Cerebellar cortex (tissue), 1 donor: ENCODE measurements at regions not wholly inside any gene's neighbourhood (a gene's known extent, or its start where the extent isn't known, plus 50 kb on each side); places are given as distances from the start of the nearest gene placed in this dataset.

ENCODE experiments used
- DNase-seq: peaks from one replicate; pipeline ENCODE4 v3.0.0-alpha.2; 2015; ENCODE audit warnings: low spot score

DNA sequence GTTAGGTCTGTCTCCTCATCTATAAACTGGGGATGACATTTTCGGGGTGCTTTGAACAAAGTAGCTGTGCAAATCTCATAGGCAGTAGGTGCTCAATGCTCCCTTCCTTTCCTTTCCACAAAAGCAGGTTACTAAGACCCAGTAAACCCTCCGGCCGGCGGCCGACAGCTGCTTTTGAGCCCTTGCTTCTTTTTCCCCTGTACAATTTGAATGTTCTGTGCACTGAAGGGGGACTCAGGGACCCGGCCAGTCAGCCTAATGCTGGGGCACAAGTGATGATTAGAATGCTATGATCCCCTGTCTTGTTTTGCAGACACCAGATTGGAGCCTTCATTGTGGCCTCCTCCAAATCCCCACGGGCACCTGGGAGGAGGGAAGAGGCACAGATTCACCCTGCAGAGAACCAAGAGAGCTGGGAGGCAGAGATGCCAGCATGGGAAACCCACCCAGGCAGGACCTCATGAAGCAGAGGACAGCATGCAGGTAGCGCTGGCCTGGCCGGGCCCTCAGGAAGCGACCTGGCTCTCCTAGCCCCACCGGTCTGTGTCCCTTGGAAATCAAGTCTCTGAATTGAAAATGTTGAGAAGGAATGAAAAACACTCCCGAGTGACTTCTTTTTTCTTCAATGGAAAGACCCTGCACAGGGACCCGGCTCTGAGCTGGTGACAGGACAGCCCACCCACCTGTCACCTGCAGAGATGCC lies 128.6 kb upstream of the HDAC4 start:
- no peak for DNase-seq

DNA sequence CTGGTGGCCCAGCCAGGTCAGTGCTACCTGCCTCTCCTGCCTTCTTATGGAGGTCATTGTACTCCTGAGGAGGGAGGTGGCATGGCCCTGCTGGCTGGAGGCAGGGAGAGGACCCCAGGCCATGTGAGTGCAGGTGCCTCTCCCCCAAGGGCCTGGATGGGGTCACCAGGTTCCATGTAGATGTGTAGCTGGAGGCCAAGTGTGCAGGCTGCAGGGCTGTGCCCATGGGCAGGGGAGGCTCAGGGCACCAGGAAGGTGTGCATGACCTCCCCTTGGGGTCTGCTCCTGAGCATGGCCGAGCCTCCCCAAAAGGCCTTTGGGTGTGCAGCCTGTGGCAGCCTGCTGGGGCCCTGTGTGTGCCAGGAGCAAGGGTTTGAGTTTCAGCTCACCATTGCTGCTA lies 128.1 kb upstream of the HDAC4 start:
- DNase-seq, result no peak

DNA sequence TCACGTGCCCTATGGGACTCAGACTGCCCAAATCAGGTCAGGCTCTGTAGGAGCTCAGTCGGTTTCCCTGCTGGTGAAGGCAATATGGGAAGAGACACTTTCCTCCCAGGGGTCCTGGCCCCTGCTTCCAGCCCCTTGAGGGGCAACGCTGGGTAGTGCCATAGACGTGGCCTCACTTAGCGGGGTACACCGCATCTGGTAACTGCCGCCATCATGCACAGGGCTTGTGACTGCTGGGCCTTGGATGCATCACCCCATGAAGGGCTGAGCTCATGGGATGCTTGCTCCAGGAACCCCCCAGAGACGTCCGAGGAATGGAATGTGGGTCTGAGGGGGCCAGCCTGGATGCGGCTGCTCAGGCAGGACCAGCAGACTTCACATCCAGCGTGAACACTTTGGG lies 127.3 kb upstream of the HDAC4 start:
- DNase-seq, result no peak

DNA sequence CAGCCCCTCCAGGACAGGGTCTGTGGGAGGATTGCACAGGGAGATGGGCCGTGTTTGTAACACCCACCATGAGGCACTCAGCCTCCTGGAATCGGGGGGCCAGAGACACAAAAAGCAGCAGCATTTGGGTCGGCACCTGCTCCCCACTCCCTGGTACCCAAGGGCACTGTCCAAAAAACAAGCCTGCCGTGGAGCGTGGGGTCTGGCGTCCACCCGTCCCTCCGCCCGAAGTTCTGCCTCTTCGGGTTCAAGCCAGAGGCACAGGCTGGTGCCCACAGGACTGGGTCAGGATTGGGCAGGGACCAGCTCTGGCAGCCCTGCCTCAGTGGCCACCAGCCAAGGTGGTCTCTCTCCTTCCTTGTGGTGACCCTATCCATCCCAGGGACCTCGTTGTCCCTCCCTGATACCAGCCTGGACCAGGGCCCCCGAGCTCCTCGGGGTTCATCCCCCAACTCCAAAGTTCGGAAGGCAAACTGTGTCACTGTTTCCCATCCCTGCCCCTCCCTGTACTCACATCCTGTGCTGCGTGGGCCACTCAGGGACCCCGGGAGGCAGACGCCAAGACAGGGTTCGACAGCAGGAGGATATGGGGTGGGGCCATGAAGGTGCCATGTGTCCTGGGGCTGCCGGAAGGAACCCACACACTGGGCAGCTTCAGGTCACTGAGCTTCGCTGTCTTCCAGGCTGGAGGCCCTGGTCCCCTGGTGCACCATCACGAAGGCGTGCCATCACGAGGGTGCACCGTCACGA lies 126.0 kb upstream of the HDAC4 start:
- no peak for DNase-seq

DNA sequence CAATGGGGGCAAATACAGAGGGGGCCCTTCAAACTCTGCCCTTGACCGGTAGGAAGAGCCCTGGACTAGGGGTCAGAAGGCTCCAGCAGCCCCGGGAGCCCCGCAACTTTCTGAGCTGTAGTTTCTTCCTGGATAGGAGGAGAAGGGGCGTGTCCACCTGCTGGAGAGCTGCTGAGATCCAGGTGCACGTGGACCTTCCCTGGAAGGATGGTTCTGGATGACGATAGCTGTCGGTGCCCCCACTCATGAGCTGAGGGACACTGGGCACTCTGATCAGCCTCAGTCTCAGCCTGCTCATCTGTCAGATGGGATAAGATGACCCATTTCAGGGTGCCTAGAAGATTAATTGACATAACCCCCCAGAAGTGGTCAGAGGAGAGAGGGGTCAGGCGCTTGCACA lies 125.2 kb upstream of the HDAC4 start:
- no peak for DNase-seq

DNA sequence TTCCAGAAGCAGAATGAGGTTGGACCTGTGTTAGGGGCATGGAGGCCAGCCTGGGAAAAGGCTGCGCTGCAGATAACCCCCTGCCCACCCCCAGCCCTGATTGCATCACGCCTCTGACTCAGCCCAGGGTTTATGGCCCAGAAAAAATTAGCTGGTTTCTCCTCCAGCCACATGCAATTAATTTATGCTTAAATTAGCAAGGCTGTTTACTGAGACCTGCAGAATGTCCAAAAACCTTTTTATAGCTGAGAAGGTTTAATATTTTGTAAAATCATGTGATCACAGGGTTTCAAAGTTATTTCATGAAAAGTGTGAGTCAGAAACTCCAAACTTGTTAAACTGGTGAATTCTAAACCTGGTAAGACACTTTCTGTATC lies 123.1 kb upstream of the HDAC4 start:
- DNase-seq, result no peak

DNA sequence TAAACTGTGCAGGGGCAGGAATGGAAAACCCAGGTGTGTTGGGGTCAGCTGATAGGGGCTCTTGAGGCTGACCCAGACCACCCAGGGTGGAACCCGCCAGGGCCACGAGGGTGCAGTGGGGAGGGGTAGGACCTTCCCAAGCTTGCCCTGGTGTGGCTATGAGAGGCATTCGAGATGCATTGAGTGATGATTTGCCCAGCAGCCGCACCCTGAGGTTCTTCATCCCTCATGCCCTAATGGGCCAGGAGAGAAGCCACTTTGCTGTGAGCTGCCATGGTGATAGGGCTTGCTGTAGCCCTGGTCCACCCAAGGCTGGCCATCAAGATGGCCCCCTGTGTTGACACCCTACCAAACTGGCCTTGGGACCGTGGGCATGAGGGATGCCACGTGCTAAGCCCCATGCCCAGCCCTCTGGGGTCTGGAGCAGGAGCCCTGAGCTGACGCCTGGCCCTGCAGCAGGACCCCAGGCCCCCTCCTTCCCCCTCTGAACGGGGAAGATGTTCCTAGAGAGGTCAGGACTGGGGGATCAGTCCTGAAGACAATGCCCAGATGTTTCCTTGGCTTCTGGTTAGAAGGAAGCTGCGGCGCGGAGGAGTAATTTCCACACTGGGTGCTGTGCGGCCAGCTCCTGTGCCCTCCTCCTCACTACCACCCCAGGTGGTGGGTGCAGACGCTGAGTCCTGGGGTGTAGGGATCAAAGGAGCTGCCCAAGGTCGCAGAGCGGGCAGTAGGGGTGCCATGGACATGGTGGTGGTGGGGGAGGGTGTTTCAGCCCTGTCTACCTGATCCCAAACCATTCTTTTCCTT lies 122.5 kb upstream of the HDAC4 start:
- DNase-seq, result no peak

DNA sequence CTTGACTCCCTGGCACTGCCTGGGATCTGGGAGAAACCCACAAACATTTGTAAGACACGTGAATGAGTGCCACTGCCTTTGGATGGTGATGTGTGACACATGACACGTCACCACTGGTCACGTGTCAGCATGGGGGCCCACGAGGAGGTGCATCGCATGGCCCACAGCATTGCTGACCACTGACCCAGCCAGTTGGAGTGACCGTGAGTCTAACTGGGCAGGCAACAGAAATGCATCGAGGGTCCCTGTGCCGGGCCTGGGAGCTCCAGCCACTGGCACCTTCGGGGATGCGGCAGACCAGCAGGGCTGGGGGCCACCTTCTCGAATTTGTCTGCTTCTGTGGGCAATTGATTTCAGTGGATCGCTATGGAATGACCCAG lies 121.9 kb upstream of the HDAC4 start:
- no peak for DNase-seq

DNA sequence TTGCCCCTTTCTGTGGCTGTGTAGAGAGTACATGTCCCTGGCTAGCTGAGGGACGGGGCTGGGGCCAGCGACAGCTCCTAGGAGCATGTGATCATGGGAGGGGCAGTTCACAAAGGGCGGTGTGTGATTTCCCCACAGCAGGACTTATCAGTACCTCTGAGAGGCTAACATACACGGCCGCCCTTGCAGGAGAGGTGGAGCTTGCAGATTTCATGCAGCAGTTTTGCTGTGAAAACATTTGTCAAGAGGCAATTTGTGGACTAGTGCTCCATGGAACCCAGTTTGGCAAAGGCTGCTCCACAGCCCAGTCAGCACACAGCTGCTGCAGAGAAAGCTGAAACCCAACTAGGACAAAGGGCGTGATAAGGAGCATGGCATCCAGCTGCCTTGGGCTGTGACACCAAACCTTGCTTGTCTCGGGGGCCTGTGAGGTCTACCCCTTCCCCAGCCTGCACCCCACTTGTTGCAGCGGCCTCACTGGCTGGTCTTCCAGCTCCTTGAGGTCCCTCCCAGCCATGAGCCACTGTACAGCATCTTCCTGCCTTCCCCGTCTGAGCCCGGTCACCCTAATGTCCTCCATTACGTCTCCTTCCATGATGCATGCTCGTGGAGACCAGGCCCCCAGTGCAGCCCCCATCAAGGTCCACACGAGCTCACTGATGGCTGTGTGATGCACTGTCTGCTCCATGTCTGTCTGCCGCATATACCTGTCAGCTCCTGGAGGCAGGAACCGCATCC lies 121.4 kb upstream of the HDAC4 start:
- no peak for DNase-seq

DNA sequence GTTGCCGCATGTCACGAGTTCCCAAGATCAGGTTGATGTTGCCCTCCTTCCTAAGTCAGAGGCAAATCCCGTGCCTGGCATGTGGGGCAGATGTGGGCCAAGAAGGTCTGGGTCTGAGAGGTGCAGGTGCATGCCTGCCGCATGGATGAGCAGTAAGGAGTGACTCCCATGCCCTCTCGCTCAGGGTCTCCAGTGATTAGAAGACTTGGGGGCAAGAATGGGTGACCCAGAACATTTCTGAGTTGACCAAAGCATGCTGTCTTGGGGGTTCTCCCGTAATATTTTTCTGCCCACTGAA lies 120.6 kb upstream of the HDAC4 start:
- DNase-seq, result no peak

DNA sequence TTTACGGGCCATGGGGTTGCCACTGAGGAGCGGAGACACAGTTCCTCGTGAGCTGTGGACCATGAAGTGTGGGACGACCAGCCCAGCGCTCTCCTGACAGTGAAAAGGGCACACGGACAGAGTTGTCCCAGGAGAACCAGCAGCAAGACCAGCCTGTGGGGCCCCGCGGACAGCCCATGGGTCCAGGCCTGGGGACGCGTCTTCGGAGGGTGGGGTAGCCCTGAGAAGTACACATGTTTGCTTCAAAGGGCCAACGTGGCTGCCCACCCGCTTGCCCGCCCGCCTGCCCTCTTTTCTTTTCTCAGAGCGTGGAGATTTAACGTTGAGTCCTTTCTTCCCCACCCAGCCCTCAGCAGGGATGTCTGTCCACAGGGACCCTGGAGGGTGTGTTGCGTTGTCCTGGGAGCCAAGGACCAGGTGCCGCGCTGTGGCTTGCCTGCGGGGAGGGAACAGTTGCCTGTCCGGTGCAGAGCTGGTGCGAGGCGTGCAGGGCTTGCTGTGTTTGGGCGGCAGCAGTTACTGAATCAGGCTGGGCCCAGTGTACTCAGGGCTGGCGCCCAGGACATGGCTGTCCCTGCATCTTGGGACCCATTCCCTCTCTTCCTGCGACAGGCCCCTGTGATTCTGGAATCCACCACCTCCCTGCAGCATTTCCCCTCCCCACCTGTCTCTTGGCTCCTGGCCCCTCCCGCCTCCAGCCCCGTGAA lies 120.1 kb upstream of the HDAC4 start:
- DNase-seq, result no peak

DNA sequence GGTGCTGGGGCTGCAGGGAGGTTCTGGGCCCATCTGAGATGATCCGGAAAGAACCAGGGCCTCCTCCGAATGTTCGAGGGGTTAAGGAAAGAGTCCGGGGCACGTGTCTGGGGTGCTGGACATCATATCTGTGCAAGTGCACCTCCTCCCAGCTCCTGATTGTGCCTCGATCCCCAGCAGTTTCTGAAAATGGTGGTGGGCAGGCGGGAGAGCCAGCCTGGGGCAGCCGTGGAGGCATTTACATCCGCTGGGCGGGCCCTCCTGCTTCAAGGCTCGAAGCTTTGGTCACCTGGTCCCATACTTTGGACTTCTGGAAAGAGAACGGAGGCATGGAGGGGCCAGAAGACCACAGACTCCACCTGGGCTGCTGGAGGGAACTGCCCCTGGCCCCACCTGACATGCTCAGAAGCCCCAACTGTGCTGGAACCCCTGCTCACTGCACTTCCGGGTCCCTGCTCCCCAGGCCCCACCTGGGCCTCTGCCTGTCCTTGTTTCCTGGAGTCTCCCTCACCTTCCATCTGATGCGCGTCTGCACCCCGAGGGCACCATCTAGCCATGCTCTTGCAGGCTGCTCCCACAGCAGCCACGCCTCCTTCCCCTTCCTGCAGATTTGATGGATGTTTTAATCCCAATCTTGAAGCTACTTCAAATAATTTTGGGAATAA lies 119.2 kb upstream of the HDAC4 start:
- no peak for DNase-seq

DNA sequence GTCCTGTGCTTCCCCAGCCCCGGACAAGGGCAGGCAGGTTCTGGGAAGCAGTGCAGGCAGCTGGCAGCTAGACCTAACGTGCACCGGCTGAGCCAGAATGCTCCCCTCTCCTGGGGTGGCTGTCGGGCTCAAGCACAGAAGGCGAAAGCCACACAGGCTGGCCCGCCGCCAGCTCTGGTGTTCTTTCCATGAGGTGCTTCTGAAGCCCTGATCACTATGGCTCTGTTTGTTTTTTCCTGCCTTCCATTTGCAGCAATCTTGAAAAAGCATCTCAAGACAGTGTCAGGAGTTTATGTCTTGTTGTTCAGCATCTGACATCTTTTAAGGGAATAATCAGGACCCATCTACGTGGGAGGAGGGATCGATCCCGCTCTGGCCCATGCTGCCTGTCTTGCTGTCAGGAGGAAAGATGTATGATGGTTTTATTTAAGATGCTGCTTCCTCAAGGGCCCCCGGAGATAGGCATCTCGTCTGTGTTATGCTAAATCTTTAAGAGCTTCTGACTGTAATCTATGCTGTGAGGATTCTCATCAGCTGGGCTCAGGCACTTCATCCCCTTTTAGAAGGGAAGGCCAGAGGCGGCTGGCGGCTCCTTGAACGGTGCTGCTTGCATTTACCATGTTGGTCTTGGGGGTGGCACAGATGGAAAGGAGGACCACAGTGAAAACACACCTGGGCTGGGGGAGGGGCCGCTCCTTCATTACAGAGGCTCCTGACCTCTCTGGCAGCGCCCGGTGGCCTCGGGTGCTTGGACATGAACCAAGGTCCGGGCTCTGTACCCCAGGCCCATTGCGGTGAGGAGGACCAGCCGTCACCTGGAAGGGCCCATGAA lies 118.5 kb upstream of the HDAC4 start:
- DNase-seq, result peak; percentile 70

DNA sequence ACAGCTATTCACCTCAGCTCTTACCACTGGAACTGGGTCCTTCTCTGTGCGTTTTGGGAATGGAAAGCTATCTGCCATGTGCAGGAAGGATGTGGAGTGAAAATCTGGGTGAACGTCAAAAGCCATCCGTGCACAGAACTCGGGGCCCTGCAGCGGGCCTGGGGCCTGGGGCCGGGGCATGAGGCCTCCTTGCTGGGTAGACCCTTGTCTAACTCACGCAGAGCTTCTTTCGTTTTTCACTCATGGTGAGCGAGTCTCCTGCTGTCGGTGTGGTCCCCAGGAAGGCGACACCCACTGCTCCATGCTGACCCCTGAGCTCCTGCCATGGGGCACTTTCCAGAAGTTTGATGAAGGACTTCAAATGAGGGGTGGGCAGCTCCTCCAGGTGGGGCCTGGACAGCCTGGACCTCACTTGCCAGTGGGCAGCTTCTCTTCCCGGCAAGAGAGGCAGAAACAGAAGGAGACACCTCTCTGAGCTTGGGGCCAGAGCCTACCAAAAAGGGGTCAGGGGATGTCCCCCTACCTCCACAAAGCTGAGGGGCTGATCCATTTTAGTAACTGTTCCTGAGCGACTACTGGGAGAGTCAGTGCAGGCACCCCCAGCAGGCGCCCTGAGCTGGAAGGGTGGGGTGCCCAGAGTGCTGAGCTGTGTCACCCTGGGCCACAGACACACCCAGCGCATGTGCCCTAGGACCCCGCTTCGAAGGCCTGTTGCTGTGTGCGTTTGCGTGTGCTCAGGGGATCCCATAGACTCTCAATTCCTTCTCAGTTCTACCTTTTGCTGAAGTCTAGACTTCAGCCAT lies 117.7 kb upstream of the HDAC4 start:
- no peak for DNase-seq

DNA sequence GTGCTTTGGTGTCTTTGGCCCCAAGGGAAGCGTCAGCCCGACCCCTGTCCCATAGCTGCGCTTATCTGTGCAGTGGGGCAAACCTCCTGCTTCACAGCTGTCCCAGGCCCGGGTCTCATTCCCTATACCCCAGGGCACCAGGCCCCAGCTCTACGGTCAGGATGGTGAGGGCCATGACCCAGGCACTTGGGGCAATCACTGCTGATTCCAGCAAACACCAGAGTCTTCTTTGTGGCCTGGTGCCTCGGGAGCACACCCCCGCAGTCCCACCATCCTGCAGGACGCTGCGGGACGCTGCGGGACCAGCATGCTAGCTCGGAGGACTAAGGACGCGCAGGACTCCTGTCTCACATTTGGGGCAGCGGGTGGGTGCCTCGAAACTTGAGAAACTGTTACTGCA lies 116.9 kb upstream of the HDAC4 start:
- DNase-seq, result no peak

DNA sequence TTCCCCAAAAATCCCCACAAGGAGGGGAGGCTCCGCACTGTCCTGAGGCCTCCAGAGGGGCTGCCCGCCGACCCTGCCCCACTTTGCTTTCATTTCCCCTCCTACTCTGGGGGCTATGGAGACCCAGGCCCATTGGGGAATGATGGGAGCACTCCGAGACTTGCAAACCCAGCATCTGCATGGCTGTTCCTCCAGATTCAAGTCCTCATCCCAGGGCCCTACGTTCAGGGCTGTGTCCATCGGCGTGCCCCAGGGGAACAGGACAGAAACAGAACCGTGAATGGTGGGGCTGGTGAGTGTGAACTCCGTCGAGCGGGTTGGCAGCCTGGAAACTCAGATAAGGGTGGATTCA lies 116.1 kb upstream of the HDAC4 start:
- no peak for DNase-seq

DNA sequence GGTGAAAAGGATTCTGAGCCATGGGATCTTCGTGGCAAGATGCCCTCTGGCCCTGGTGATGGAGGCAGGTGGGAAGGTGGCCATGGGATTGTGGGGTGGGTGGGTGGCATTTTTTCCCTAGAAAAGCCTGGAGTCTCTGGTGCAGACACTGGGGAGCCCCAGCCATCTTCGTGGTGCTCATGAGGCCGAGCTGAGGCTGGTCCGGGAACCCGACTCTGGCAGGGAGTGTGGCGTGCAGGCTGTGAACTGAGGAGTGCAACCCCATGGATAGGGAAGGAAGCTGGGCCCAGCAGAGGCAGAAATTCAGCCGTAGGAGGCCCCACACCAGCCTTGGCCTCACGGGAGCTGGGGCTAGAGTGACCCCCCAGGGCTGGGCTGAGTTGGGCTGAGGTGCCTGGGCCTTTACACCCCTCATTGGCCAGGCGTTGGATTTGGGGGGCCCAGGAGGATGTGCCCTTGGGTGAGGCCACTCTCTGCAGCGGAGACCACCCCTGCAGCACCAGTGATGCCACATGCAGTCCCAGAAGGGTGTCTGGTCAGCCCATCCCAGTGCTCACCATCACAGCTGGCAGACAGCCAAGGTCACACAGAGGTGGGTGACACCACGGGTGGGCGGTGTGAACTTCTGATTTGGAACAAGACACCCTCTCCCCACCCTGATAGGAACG lies 115.6 kb upstream of the HDAC4 start:
- DNase-seq, result no peak

DNA sequence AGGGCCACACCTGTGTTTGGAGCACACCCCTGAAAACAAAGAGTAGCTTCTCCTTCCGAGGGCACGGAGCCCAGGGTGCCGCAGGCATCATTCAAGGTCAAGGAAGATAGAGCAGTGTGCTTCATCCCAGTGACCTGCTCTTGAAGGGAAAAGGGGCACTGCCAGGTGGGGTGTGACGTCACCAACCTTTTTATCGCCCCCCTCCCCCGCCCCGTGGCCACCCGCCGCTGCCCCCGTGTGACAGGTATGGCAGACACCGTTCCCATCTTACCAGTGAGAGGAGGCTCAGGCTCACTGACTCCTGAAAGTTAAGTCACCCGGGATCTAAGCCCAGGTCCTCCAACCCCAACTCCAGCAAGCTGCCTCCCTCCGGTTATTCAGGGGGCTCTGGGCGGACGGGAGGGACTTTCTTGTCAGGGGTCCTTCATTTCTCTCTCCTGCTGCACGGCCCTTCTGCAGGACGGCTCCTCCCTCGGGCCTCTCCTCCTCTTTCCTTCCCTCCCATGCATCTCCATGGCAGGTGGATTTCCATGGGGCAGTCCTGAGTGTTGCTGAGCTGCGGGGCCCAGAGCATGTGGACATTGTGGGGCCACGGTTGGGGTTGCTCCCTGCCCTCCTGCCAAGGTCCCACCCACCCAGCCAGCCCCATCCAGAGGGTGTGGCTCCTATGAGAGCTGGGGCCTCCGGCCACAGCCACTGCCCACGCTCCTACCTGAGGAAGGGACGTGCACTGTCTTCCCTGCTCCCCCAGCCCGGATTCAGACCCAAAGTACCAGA lies 114.1 kb upstream of the HDAC4 start:
- no peak for DNase-seq
